ENCODE measurements at regions not wholly inside any gene's neighbourhood (a gene's known extent, or its start where the extent isn't known, plus 50 kb on each side); places are given as distances from the start of the nearest gene placed in this dataset.
"Not testable (repeated sequence)": the region's sequence is repeated elsewhere in the genome, so short reads cannot be mapped to it uniquely, and the experiment has no call there.

DNA sequence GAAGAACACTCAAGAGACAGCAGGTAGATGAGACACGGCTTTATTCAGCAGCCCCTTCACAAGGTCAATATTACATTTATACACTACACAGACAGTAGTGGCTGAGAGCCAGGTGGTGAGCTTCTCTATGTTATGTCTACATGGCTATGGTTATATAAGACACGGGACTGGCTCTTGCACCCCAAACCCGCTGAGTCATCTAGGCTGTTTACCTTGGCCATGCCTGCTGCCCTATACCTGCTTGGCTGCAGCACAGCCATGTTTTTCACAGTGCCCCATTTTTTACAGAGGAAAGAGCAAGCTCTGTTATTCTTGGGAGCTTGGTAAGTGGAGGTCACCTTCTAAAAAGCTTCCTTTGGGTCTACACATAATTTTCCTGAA lies 231.6 kb downstream of the IGSF11 start:
- no peak for DNase-seq
- H3K36me3 ChIP-seq: no peaks in the 10 kb centered on the region
- H3K4me1 ChIP-seq: no peaks in the 10 kb centered on the region
- no peak overlapping the region for H3K4me3 ChIP-seq
- in situ Hi-C loops (cut with MboI; ENCODE audit: low pct_ligation_motif_present in 1 of 4, low pct_unique_long_range_greater_than_20kb in 1 of 4, low sequenced_read_pairs in 3 of 4) (no loop called here), intact Hi-C loops (cut with DNase I; ENCODE audit: low total_unique reads) (no loop called here)
- TF ChIP-seq POLR2A (IDR thresholded peaks at IDR 0.05): no peak
- TF ChIP-seq EP300 (IDR thresholded peaks at IDR 0.05; ENCODE audit: low read depth): no peak
- TF ChIP-seq CTCF (IDR thresholded peaks at IDR 0.05): no peak
- no peak for TF ChIP-seq POLR2AphosphoS5 (IDR thresholded peaks at IDR 0.05)
- WGBS, 2 donors (ENCODE audit: low coverage in 1 of 2): 60 to 76% methylated on average over 1 to 3 of the region's 3 CpGs
- H3K27ac ChIP-seq: no peak overlapping the region
- H3K9me3 ChIP-seq: no peaks in the 10 kb centered on the region
- H3K27me3 ChIP-seq: no peaks in the 10 kb centered on the region

DNA sequence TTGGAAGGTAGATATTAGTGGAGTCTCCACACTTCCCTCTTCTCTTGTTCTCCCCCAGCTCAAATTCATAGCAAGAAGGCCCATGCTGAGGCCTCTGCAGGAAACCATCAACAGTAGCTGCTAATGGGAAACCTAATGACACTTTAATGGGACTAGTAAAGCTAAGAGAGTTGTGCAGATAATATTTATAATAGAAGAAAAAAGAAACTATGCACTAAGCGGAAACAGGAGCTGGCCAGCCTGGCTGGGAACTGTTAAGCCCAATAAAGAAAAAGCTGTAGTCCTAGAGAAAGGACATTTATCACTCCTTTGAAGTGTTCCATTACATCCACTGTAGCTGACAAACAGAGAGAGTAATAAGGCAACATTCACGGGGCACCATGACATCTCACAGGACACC lies 229.6 kb downstream of the IGSF11 start:
- Histone ChIP-seq H3K4me1 (no peaks in the 10 kb centered on the region), H3K36me3 (no peaks in the 10 kb centered on the region), H3K4me3 (no peak overlapping the region), H3K27ac (no peak overlapping the region), H3K9me3 (no peaks in the 10 kb centered on the region), H3K27me3 (no peaks in the 10 kb centered on the region)
- intact Hi-C loops (cut with DNase I; ENCODE audit: low total_unique reads) (no loop called here), in situ Hi-C loops (cut with MboI; ENCODE audit: low pct_ligation_motif_present in 1 of 4, low pct_unique_long_range_greater_than_20kb in 1 of 4, low sequenced_read_pairs in 3 of 4) (no loop called here)
- 40 to 42% methylated on average over 1 to 2 of the region's 2 CpGs for WGBS, 2 donors (ENCODE audit: low coverage in 1 of 2)
- TF ChIP-seq CTCF (IDR thresholded peaks at IDR 0.05) (no peak), POLR2A (IDR thresholded peaks at IDR 0.05) (no peak), POLR2AphosphoS5 (IDR thresholded peaks at IDR 0.05) (no peak), EP300 (IDR thresholded peaks at IDR 0.05; ENCODE audit: low read depth) (no peak)
- DNase-seq: no peak

GRCh38 chr3:118806423-118806822 lies 228.2 kb downstream of the IGSF11 start:
- Histone ChIP-seq H3K4me3 (no peak overlapping the region), H3K4me1 (no peaks in the 10 kb centered on the region), H3K9me3 (no peaks in the 10 kb centered on the region), H3K36me3 (no peaks in the 10 kb centered on the region), H3K27ac (no peak overlapping the region), H3K27me3 (no peaks in the 10 kb centered on the region)
- intact Hi-C loops (cut with DNase I; ENCODE audit: low total_unique reads): no loop called here
- no peak for DNase-seq
- in situ Hi-C loops (cut with MboI; ENCODE audit: low pct_ligation_motif_present in 1 of 4, low pct_unique_long_range_greater_than_20kb in 1 of 4, low sequenced_read_pairs in 3 of 4): no loop called here
- WGBS, 2 donors (ENCODE audit: low coverage in 1 of 2): 89 to 93% methylated on average over 4 to 5 of the region's 5 CpGs
- TF ChIP-seq EP300 (IDR thresholded peaks at IDR 0.05; ENCODE audit: low read depth) (no peak), POLR2AphosphoS5 (IDR thresholded peaks at IDR 0.05) (no peak)

GRCh38 chr3:118807349-118807748 lies 227.3 kb downstream of the IGSF11 start:
- H3K4me3 ChIP-seq; H3K36me3 ChIP-seq; DNase-seq; H3K27ac ChIP-seq; H3K27me3 ChIP-seq; H3K9me3 ChIP-seq; H3K4me1 ChIP-seq; intact Hi-C loops (cut with DNase I; ENCODE audit: low total_unique reads); in situ Hi-C loops (cut with MboI; ENCODE audit: low pct_ligation_motif_present in 1 of 4, low pct_unique_long_range_greater_than_20kb in 1 of 4, low sequenced_read_pairs in 3 of 4): not testable (repeated sequence)
- 90 to 92% methylated on average over 2 of the region's 2 CpGs for WGBS, 2 donors (ENCODE audit: low coverage in 1 of 2)

- intact Hi-C loops (cut with DNase I; ENCODE audit: low total_unique reads) (no loop called here), in situ Hi-C loops (cut with MboI; ENCODE audit: low pct_ligation_motif_present in 1 of 4, low pct_unique_long_range_greater_than_20kb in 1 of 4, low sequenced_read_pairs in 3 of 4) (no loop called here)
- WGBS, 2 donors (ENCODE audit: low coverage in 1 of 2): 63 to 76% methylated on average over 6 of the region's 6 CpGs
- no peak for DNase-seq
- Histone ChIP-seq H3K4me3 (no peak overlapping the region), H3K4me1 (no peaks in the 10 kb centered on the region), H3K36me3 (no peaks in the 10 kb centered on the region), H3K9me3 (no peaks in the 10 kb centered on the region), H3K27me3 (no peaks in the 10 kb centered on the region), H3K27ac (no peak overlapping the region)
- TF ChIP-seq POLR2AphosphoS5 (IDR thresholded peaks at IDR 0.05) (no peak), POLR2A (IDR thresholded peaks at IDR 0.05) (no peak), CTCF (IDR thresholded peaks at IDR 0.05) (no peak), EP300 (IDR thresholded peaks at IDR 0.05; ENCODE audit: low read depth) (no peak)
Measured at GRCh38 chr3:118808723-118809122, 225.9 kb downstream of the IGSF11 start.

All from transverse colon (tissue), 4 donors.